ENCODE measurements at regions not wholly inside any gene's neighbourhood (a gene's known extent, or its start where the extent isn't known, plus 50 kb on each side); places are given as distances from the start of the nearest gene placed in this dataset.

- H3K4me1 ChIP-seq (ENCODE audit: low read depth, poor library complexity, severe bottlenecking) = no peaks in the 10 kb centered on the region
- no peak overlapping the region for H3K4me3 ChIP-seq (IDR thresholded peaks at IDR 0.05; ENCODE audit: insufficient read depth, low read depth, low read length)
- H4K20me1 ChIP-seq (ENCODE audit: insufficient read depth) = no peaks in the 10 kb centered on the region
- H3K27me3 ChIP-seq (ENCODE audit: insufficient read depth, low read depth) = no peaks in the 10 kb centered on the region
- TF ChIP-seq CTCF (conservative IDR thresholded peaks at IDR 0.05; ENCODE audit: low read depth, low read length) = no peak
- no peak overlapping the region for H2AFZ ChIP-seq (ENCODE audit: low read depth)
- no peaks in the 10 kb centered on the region for H3K36me3 ChIP-seq (ENCODE audit: insufficient read depth)
- H3K4me2 ChIP-seq = no peak overlapping the region
- H3K79me2 ChIP-seq (ENCODE audit: insufficient read depth, low read depth) = no peaks in the 10 kb centered on the region
- no peak overlapping the region for H3K27ac ChIP-seq
- H3K9ac ChIP-seq = no peak overlapping the region
Observed at GRCh38 chr13:80118506-80118905, 222.4 kb downstream of the SPRY2 start.

DNA sequence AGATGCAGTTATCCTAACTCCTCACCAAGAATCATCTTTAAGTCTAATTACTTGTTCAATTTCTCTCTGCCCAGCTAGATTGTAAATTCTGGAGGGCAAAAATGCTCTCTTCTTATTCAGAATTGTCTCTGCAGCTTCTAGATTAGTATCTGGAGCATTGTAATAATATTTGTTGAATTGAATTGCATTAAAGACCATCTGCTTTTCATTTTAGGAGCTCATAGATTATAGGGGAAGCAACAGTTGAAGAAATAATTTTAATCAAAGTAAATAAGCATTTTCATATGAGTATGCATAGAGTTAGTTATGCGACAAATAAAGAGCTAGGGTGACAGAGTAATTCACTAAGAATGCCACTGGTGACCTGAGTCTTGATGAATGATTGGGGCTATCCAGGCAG, 222.8 kb downstream of the SPRY2 start:
- Histone ChIP-seq H3K36me3 (ENCODE audit: insufficient read depth) (no peaks in the 10 kb centered on the region), H3K27ac (no peak overlapping the region), H3K4me2 (no peak overlapping the region), H4K20me1 (ENCODE audit: insufficient read depth) (no peaks in the 10 kb centered on the region), H3K27me3 (ENCODE audit: insufficient read depth, low read depth) (no peaks in the 10 kb centered on the region), H3K4me1 (ENCODE audit: low read depth, poor library complexity, severe bottlenecking) (no peaks in the 10 kb centered on the region), H3K4me3 (IDR thresholded peaks at IDR 0.05; ENCODE audit: insufficient read depth, low read depth, low read length) (no peak overlapping the region), H2AFZ (ENCODE audit: low read depth) (no peak overlapping the region), H3K79me2 (ENCODE audit: insufficient read depth, low read depth) (no peaks in the 10 kb centered on the region), H3K9ac (no peak overlapping the region)
- TF ChIP-seq CTCF (conservative IDR thresholded peaks at IDR 0.05; ENCODE audit: low read depth, low read length) = no peak

GRCh38 chr13:80117515-80117914, 223.4 kb downstream of the SPRY2 start:
- Histone ChIP-seq H4K20me1 (ENCODE audit: insufficient read depth) (no peaks in the 10 kb centered on the region), H2AFZ (ENCODE audit: low read depth) (no peak overlapping the region), H3K9ac (no peak overlapping the region), H3K36me3 (ENCODE audit: insufficient read depth) (no peaks in the 10 kb centered on the region), H3K27me3 (ENCODE audit: insufficient read depth, low read depth) (no peaks in the 10 kb centered on the region), H3K4me3 (IDR thresholded peaks at IDR 0.05; ENCODE audit: insufficient read depth, low read depth, low read length) (no peak overlapping the region), H3K4me2 (no peak overlapping the region), H3K27ac (no peak overlapping the region), H3K79me2 (ENCODE audit: insufficient read depth, low read depth) (no peaks in the 10 kb centered on the region), H3K4me1 (ENCODE audit: low read depth, poor library complexity, severe bottlenecking) (no peaks in the 10 kb centered on the region)
- no peak for TF ChIP-seq CTCF (conservative IDR thresholded peaks at IDR 0.05; ENCODE audit: low read depth, low read length)

GRCh38 chr13:80116107-80116506, 224.8 kb downstream of the SPRY2 start:
- H3K4me3 ChIP-seq (IDR thresholded peaks at IDR 0.05; ENCODE audit: insufficient read depth, low read depth, low read length) = no peak overlapping the region
- H4K20me1 ChIP-seq (ENCODE audit: insufficient read depth) = no peaks in the 10 kb centered on the region
- no peaks in the 10 kb centered on the region for H3K36me3 ChIP-seq (ENCODE audit: insufficient read depth)
- H2AFZ ChIP-seq (ENCODE audit: low read depth) = no peak overlapping the region
- H3K27ac ChIP-seq = no peak overlapping the region
- H3K4me2 ChIP-seq = no peak overlapping the region
- no peaks in the 10 kb centered on the region for H3K4me1 ChIP-seq (ENCODE audit: low read depth, poor library complexity, severe bottlenecking)
- H3K9ac ChIP-seq = no peak overlapping the region
- H3K27me3 ChIP-seq (ENCODE audit: insufficient read depth, low read depth) = no peaks in the 10 kb centered on the region
- no peaks in the 10 kb centered on the region for H3K79me2 ChIP-seq (ENCODE audit: insufficient read depth, low read depth)
- TF ChIP-seq CTCF (conservative IDR thresholded peaks at IDR 0.05; ENCODE audit: low read depth, low read length) = no peak

DNA sequence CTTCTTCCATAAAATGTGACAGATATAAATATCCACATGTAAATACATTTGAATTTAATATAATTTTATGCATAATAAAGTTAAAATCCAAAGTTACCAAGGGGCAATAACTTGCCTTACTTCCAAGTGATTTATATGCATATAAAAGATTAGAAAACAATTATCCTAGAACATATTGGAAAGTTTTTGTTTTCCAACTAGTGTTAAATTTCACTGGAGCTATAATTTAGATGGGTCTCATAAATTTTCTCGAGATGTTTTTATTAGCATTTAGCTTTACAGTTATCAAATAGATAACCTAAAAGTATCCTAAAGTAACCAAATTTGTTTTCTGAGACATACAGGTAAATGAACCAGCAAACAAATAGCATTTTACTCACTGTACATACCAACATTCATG, 225.3 kb downstream of the SPRY2 start:
- H3K9ac ChIP-seq = no peak overlapping the region

More for the DNA sequence above, 225.3 kb downstream of the SPRY2 start:
- no peaks in the 10 kb centered on the region for H4K20me1 ChIP-seq (ENCODE audit: insufficient read depth)
- no peaks in the 10 kb centered on the region for H3K79me2 ChIP-seq (ENCODE audit: insufficient read depth, low read depth)
- TF ChIP-seq CTCF (conservative IDR thresholded peaks at IDR 0.05; ENCODE audit: low read depth, low read length) = no peak
- no peak overlapping the region for H3K4me2 ChIP-seq
- H3K27ac ChIP-seq = no peak overlapping the region
- no peak overlapping the region for H2AFZ ChIP-seq (ENCODE audit: low read depth)
- H3K4me3 ChIP-seq (IDR thresholded peaks at IDR 0.05; ENCODE audit: insufficient read depth, low read depth, low read length) = no peak overlapping the region
- H3K27me3 ChIP-seq (ENCODE audit: insufficient read depth, low read depth) = no peaks in the 10 kb centered on the region
- no peaks in the 10 kb centered on the region for H3K36me3 ChIP-seq (ENCODE audit: insufficient read depth)
- no peaks in the 10 kb centered on the region for H3K4me1 ChIP-seq (ENCODE audit: low read depth, poor library complexity, severe bottlenecking)
